ENCODE measurements at regions not wholly inside any gene's neighbourhood (a gene's known extent, or its start where the extent isn't known, plus 50 kb on each side); places are given as distances from the start of the nearest gene placed in this dataset.

DNA sequence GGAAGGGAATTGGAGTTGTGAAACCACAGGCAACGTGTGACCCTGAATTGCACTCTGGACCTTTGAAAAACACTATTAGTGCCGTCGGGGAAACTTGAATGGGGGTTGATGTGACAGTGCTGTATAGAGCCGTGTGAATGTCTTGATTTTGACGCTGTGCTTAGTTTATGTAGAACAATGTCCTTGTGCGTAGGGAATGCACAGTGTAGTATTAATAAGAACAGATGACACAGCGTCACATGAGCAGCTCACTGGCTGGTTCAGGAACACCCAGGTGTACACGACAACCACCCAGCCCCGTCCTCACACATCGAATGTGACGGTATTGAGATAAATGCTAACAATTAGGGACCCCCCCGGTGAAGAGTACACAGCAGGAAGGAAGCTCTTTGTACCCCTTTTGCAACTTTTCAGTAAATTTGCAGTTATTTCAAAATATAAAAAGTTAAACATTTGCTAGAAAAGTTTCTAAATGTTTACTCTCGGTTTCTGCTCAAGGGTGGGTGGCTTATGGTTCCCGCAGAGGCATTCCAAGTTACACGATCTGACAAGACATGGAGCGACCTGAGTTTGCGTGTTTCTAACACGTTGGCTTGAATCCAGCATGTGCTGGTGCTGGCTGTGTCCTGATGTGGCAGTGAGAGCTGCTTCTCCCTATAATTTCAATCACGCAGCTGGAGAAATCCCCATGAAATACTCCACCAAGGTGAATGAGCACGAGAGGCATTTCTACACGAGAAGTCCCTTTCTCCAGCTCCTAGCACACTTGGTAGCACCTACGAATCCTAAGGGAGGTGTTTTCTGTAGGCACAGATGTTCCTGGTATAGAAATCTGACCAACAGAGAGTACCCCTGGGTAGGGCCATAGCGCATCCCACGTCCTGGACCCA is 208.0 kb upstream of the EXOC2 start:
- no peak for TF ChIP-seq CTCF (conservative IDR thresholded peaks at IDR 0.05 in 1 of 2, IDR thresholded peaks at IDR 0.05 in 1 of 2; ENCODE audit: extremely low read depth in 1 of 2, insufficient read depth in 1 of 2, low read depth in 1 of 2, low read length in 2 of 2)
- no peak for TF ChIP-seq EZH2 (IDR thresholded peaks at IDR 0.05; ENCODE audit: borderline replicate concordance, low read length)

All from mammary epithelial cell (primary cell).